NT2/D1 (cell line): ENCODE measurements at regions not wholly inside any gene's neighbourhood (a gene's known extent, or its start where the extent isn't known, plus 50 kb on each side); places are given as distances from the start of the nearest gene placed in this dataset.

Source experiments
- SUZ12 ChIP-seq: IDR thresholded peaks from 2 replicates; pipeline ENCODE4 v1.6.1; 2011; ENCODE audit not compliant: insufficient read length, insufficient read depth; ENCODE audit errors: extremely low read depth
- YY1 ChIP-seq: IDR thresholded peaks from 2 replicates; pipeline ENCODE4 v1.6.1; 2011; ENCODE audit not compliant: insufficient read length, insufficient read depth
- ZNF274 ChIP-seq: IDR thresholded peaks from 2 replicates; pipeline ENCODE4 v1.6.1; 2011; ENCODE audit warnings: mild to moderate bottlenecking, low read depth, low read length

DNA sequence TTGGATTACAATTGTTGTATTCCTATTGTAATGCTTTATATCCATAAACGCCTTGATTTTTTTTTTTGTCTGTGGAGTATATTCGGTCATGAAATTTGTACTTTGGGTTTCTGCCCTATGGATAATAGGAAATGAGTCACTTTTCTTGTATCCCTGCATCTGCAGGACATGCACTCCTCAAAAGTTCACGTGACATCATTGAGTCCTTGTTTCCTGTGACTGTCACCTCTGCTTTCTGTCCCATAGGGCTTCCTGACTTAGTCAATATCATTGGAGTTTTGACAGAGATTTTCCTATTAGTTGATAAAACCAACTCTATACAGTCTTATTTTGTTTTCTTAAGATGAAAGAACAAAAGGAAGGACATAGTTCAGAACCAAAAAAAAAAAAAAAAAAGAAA, 356.3 kb downstream of the MAT2B start:
- TF ChIP-seq YY1 = no peak
- no peak for TF ChIP-seq ZNF274
- no peak for TF ChIP-seq SUZ12
